Bone marrow (tissue), 2 donors: ENCODE measurements at regions not wholly inside any gene's neighbourhood (a gene's known extent, or its start where the extent isn't known, plus 50 kb on each side); places are given as distances from the start of the nearest gene placed in this dataset.

Source experiments
- DNase-seq, 2 donors: peaks; one replicate each; lab custom pipeline; 2025; lab: John Stamatoyannopoulos, UW

DNA sequence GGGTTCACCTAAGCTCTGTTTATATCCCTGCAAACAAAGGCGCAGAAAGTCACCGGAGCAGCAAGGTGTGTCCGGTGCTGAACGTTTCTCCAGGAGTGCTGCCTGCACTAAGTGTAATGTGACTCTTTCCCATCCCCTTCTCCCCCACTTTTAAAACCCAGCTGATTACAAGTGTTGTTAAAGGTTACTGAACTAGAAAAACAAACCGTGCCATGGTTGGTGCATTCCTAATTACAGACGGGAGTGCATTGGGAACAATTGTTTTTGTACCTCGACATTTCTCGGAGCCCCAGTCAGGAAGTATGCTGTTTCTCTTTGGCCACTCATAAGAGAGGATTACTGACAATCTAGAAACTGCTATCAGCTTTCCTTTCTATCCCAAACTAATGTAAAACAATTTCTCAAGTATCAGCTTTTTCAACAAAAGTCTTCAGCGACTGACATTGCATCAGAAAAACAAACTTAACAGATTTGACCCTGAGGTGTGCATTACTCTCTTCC, 441.0 kb upstream of the SALL1 start:
- no peak for DNase-seq

DNA sequence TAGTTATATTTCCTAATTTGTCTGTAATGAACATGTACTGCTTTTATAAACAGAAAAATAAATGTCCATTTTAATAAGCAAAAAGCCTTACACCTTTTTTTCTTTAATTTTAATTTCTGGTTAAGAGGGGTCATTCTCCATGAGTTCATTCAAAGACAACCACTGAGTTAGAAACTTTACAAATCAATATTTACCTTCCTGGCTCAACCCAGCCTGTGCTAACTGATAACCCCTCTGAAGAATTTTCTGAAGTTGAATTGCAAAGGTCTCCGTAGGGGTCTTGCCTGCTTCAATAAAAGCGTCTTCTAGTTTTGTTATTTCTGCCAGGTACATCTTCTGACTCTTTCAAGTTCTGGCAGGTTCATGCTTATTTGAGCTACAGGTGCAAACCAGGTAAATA, 440.4 kb upstream of the SALL1 start:
- no peak for DNase-seq

DNA sequence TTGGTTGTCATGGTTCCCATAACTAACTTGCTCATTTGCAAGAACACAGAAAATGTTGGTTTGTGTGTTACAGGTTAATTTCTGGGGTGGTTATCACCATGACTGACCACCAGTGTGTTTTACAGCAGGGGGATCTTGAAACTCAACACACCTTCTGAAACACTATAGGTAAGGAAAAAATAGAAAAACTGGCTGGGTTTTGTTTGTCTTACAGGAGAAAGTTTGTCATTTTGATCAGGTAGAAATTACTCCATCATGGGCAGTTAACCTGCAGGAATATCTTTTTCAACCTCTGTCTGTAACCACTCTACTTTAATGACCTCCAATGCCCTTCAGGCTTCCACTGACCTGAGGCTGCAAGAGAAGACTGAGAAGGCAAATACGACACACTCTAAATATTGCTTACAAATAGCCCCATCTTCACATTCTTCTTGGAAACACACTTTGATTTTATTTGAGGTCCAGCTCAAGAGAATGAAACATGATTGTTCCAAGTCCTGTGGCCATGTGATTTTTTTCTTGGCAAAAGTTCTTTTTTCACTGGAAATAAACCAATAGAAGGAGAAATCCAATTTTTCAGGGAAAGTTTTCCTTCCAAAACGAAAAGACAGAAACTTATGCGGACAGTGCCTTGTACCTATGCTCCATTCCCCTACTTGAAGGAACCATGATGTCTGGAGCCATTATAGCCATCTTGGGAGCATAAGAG, 428.7 kb upstream of the SALL1 start:
- no peak for DNase-seq

DNA sequence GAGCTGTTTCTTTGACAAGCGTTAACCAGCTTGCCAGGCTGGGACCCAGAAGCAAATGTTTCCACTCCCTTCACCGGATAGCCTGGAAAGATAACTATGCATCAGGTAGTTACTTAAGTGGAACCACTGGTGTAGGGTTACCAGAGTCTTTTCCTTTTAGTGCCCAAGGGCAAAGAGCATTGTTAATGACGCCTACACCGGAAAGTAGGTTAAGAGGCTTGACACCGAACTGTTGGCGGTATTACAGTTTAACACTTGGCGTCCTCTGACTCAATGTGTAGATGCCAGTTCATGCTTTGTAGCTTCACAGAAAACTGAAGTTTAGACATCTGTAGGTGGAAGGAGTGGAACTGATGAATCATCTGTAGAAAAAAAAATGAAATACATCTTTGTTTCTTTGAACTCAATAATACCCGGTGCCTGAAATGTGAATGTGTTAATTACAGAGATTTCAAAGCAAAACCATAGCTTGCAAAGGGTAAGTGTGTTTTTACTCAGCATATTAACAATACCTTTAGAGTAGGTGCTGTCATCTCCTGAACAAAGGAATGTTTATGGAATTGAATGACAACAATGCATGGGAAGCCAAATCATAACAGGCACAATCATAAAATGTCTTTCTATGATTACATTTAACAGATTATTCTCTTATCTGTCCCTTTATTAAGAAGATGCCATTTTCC, 426.7 kb upstream of the SALL1 start:
- DNase-seq: no peak

DNA sequence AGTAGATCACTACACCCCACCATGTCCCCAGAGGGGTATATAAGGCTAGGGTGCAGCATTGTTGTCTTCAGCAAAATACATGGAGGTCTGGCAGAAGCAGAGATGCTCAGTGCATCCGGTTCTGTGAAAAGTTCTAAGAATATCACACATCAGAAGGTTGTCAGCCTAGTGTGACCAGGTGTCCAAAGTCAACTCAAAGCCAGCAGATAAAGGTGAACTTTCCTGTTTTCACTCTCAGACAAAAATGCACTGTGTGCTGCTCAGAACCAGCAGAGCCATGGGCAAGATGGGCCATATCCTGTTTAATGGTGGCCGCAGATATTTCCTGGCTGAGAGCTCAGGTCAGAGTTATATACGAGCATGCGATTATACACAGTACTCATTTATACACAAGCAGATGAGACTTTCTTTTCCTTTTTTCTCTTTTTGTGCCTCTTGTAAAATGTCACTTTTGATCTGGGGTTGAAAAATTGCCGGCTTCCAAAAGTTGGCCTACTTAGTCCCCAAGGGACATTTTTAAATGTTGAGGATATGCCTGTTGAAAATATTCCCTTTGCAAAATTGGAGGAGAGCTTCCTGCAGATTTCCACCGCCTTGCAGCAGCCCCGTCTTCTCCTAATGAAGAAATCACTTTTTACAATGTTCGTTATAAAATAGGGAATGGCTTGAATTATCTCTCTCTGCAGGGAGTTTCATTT, 425.6 kb upstream of the SALL1 start:
- no peak for DNase-seq

DNA sequence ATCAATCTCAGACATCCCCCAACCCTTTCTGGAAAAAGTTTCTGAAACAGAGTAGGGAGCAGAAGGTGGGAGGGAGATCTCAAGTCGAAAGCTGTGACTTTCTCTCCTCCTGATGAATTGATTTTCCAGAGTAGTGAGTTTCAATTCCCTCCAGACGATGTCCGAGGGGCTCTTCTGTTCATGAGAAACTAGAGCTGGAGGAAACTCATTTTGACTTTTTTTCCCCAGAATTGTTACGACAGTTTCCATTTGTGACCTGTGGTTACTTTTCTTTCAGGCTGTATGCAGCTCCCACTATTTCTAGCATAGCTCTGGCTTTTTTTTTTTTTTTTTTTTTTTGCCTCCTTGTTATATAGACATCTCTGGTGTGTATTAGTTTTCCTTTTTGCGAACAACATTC, 422.1 kb upstream of the SALL1 start:
- DNase-seq: no peak

DNA sequence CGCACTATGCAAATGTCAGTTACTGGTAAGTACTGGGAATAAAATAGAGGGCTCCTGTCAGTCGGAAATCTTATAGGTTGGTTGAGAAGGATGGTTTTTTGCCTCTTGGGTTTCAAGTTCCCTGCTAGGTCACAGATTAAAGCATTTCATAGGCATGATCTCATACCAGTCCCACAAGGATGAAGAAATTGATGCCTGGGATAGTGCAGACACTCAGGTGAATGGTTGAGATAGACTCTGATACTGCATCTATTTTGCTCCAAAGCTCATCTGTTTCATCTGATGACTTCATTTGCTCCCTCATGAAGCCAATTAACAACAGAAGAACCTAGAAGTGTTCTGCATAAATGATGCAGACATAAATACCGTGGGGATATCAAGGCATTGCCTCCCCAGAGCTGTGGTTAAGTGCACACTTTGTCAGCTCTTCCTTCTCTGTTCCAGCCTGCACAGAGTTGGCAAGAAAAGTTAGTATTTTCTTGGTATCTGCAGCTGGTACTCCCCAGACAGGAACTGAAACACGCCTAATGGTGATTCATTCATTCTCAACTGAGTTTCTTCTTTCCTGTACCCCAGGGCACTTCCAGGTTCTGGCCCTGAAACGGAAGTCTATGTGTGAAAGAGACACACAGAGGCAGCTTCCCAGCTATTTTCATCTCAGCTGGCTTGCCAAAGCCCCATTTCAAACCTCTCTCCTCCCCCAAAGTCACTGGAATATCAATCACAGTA, 418.3 kb upstream of the SALL1 start:
- DNase-seq: no peak

DNA sequence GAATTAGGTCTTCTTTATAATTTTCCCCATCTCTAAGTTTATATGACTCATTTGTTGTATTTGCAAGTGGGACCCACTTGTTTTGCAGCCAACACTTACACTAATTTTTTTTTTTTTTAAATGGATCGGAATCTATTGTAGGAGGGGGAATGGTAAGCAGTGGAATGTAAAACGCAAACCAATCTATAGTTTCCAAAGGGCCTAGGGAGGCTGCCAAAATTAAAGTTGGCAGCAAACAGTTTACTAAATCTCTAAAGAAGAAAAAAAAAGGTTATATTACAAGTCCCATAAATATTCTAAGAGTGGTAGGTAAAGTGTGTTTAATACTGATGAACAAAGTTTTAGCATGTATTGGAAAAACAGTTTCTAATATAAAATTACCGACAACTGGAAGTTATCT, 416.8 kb upstream of the SALL1 start:
- no peak for DNase-seq

DNA sequence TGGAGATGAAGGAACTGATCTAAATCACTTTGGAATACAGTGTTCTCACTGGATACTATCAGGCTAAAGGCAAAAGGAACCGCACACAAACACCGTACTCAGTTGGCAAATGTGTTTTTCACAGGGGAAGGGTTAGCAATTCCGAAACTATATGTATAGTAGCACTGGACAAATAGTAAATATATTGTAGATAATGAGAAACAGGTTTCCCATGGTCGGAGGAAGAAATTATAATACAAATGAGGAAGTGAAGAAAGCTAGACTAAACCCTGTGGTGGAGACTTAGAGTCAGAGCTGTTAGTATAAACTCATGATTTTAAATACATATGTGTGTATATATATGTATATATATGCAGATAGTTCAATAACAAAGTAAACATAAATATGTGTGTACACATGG, 414.1 kb upstream of the SALL1 start:
- no peak for DNase-seq

DNA sequence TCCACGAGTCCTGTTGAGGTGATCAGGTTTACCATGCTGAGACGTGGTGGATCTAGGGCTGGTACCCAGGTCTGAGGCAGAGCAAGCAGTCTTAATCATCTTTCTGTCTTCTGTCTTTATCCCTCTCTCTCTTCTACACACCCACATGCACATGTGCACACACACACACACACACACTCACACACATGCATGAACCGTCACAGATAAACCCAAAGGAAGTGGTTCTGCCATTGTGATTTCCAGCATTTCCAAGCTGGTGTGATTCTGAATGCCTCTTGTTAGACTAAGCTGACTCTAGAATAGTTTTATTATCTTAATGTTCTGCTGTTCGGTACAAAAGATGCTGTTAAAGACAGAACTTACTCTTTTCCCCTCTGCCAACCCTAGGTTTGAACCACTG, 411.8 kb upstream of the SALL1 start:
- no peak for DNase-seq

DNA sequence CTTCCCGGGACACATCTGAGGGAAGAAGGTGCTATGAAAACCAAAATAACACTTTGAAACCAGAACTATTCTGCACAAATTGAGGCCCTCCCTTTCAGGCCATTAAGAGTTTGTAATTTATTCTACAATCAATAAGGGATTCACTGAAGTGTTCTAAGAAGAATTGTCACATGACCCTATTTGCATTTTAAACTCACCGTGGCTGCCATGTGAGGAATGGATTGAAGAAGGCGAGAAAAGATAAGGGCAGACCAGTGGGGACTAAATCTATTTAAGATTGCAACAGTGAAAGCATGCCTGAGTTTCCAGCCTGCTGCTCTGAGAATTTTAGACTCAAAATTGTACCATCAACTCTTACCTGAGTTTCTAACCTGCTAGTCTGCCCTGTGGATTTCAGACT, 408.8 kb upstream of the SALL1 start:
- no peak for DNase-seq

DNA sequence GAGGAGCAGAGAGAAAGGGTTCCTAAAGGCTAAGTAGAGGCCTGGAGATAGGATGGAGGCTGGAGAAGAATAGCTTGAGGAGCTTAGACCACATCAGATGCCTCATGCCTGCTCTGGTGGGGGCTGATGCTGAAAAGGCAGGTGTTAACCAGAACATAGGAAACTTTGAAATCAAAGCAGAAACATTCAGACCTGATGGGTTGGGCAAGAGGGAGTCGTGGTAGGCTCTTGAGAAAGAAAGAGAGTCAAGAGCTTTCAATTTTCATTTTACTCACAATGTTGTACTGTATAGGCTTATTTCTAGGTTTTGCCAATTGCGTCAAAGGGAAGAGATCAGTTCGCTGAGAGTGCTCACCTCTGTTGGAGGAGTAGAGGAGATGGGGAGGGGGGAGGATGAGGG, 406.6 kb upstream of the SALL1 start:
- no peak for DNase-seq

DNA sequence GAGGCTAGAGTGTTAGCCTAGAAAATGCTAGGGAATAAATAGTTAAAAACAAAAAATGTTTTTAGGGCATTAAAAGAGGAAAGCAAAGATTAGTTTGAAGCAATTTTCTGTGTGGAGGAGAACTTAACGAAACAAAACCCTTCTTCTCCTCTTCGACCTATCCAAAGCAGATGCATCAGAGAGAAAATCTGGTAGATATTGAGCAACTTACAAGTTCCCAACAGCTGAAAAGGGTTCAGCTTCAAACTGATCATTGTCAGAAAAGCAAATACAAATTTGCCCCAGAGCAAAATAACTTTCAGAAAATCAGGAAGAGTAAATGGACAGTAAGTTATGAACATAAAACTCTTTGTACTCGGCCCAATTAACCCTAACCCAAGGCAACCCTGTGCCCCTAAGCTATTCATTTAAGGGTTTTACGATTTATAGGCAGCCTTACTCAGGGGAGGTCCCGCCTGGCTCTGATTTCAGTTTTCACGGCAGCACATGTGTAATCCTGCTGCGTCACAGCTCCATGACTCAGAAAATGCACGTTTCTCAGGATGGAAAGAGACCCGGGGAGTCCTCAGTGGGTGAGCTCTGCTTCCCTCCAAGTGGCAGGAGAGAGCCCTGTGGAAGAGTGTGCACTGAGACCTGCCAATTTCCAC, 405.7 kb upstream of the SALL1 start:
- DNase-seq: no peak

DNA sequence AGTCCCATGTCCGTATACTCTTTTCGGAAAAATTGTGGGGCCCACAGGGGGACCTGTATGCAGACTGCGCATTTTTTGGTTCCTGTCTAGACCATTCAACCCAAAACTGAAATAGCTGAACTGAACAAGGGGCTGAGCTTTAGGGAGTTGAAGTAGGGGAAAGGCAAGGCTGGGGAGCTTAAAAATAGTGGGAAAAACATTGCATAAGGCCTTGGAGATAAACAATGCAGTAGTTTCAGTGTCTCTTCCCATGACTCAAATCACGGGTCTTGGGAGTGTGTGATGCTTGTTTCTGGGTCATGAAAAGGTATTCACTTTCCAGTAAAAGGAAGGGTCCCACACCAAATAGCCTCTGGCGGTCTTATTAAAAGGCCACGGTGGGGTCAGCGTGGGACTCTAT, 402.8 kb upstream of the SALL1 start:
- no peak for DNase-seq

DNA sequence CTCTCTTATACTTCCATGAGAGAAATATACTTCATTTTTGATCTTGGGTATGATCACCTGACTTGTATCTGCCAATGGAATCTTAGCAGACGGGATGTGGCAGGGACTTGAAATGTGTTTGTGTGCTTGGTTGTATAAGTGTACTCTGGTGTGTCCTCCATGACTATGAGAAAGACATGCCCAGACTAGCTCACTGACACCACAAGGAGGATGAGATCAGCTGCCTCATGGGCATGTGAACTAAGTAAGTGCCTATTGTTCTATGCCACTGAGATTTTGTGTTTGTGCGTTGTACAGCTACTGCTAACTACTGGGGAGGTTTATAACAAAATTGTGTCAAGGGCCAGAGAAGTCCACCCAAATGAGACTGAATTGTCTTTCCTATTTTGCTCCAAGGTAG, 402.2 kb upstream of the SALL1 start:
- DNase-seq: no peak

DNA sequence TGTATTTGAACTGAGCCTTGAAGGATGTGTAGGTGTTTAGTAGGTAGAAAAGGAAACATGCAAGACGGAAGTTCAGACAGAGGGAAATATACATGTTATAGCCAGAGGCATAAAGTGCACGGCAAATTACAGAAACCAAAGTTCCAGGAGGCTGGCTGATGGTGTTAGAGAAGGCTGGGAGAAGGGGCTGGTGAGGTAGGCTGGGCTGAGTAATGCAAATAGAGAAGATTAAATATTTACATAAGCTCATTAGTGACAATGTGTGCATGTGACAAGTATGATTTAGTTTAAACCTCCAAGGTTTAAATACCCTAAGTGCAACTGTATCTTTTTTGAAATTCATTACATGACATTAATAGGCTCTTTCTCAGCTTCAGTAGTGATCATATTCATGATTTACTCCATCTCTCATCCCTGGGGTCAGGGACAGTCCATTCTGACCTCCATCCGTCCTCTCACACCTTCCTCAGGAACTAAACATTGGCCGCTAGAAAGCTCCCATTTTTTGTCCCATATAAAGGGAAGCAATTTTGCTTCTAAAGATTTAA, 399.8 kb upstream of the SALL1 start:
- DNase-seq: no peak

DNA sequence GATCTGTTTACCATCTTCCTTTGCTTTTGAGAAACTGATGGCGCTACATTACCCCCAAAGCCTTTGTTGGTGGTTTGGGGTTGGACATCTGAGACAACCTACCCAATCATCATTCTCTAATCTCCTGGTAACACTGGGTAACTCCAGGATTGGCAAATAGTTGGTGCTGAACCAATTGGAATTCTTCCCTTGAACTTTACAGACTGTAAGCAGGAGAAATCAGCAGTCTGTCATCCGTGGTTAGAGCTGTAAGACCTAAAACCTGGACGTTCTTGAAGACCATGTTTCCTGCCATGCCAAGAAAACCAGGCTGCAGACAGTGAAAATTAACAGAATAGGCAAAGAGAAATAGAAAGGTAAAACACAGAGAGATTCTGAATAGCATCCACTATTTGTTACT, 398.8 kb upstream of the SALL1 start:
- DNase-seq: no peak

DNA sequence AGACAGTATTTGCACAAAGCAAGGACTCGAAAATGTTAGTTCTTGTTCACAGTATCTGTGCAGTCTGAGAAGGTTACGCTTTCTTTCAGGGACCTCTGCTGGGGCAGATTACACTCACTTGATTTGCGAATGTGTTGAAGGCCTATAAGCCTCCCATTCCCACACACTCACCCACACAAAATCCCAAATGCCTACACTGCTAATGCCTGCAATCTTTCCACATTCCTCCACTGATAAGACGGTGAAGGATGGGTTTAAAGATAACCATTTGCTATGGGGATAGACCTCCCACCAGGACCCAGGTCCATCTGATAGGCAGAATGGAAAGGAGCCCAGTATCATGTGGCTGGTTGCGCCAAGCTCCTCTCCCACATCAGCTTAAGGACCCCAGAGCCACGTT, 394.9 kb upstream of the SALL1 start:
- no peak for DNase-seq

DNA sequence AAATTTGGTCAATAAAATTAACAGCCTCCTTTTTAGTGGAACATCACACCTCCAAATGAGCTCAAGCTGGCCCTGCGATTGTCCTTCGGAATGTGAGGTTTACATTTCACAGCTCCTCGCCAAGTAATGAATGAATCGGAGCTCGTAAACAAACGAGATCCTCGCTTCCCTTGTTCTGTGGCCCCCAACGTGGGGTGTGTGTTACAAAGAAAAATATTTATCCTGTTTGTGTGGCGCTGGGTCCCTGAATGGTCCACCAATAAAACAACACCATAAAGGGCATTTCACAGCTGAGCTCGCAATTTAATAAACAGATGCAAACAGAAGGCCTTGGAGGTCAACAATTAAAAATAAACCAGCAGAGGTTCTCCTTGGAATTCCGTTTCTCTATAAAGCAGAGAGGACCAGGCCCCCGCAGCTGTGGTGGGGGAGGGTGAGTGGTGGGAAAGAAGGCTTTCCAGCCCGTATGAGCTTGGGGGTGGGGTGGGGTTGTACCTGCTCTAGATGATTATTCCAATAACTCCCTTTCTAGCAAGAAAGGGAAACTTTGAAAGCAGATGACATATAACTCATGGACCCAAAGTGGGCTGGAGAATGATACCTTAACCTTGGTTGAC, 393.9 kb upstream of the SALL1 start:
- no peak for DNase-seq

DNA sequence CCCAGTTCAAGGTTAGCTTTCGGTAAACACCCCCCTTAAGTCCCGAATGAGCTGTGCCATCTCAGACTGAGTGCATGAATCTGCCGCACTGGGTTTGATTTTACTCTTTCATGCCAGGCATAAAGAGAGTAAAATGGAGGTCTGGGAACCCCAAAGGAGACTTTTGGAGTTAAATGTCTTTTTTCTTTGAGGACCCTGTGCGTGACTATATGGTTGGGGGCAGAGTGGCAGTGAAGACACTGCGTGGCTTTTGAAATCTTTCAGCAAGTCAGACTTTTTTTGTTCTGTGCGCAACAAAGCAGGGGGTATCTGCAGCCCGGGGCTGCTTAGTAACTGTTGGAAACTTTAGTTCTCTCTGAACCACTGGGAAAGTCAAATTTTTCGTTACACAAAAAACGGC, 392.9 kb upstream of the SALL1 start:
- no peak for DNase-seq
